GM19452 (cell line): ENCODE measurements at regions not wholly inside any gene's neighbourhood (a gene's known extent, or its start where the extent isn't known, plus 50 kb on each side); places are given as distances from the start of the nearest gene placed in this dataset.
"Not testable (repeated sequence)": the region's sequence is repeated elsewhere in the genome, so short reads cannot be mapped to it uniquely, and the experiment has no call there.

Source experiments
- ATAC-seq: cut with Tn5 transposase; IDR thresholded peaks from one replicate; pipeline ENCODE4 v1.9.1; 2021; ENCODE audit not compliant: unreplicated experiment

- no peak for ATAC-seq
Observed at GRCh38 chrX:46034868-46035267, 510.4 kb downstream of the ZNF674 start.

GRCh38 chrX:46029777-46030176 is 515.4 kb downstream of the ZNF674 start:
- no peak for ATAC-seq

GRCh38 chrX:46016296-46016695 is 528.9 kb downstream of the ZNF674 start:
- ATAC-seq, result no peak

GRCh38 chrX:46015653-46016052 is 529.6 kb downstream of the ZNF674 start:
- ATAC-seq, result no peak

- ATAC-seq, result no peak
Observed at GRCh38 chrX:45992402-45993123, 552.7 kb downstream of the ZNF674 start.

GRCh38 chrX:45986971-45987370 is 558.2 kb downstream of the ZNF674 start:
- ATAC-seq, result no peak

- ATAC-seq, result no peak
Observed at GRCh38 chrX:45986081-45986480, 559.1 kb downstream of the ZNF674 start.

GRCh38 chrX:45982958-45983727 is 562.1 kb downstream of the ZNF674 start:
- ATAC-seq, result not testable (repeated sequence)

- no peak for ATAC-seq
Observed at GRCh38 chrX:45980726-45981125, 564.5 kb downstream of the ZNF674 start.

GRCh38 chrX:45975633-45976032 is 569.6 kb downstream of the ZNF674 start:
- ATAC-seq, result no peak

- no peak for ATAC-seq
Observed at GRCh38 chrX:45972636-45973035, 572.6 kb downstream of the ZNF674 start.

- ATAC-seq, result no peak
Observed at GRCh38 chrX:45959567-45959966, 585.7 kb downstream of the ZNF674 start.

- ATAC-seq, result no peak
Observed at GRCh38 chrX:45956191-45956870, 588.9 kb downstream of the ZNF674 start.

GRCh38 chrX:45955661-45956060 is 589.6 kb downstream of the ZNF674 start:
- no peak for ATAC-seq

- ATAC-seq, result no peak
Observed at GRCh38 chrX:45954026-45954425, 591.2 kb downstream of the ZNF674 start.

- ATAC-seq, result no peak
Observed at GRCh38 chrX:45952030-45952429, 593.2 kb downstream of the ZNF674 start.

- no peak for ATAC-seq
Observed at GRCh38 chrX:45935408-45935807, 609.8 kb downstream of the ZNF674 start.

GRCh38 chrX:45912316-45912715 is 632.9 kb downstream of the ZNF674 start:
- no peak for ATAC-seq

- ATAC-seq, result no peak
Observed at GRCh38 chrX:45907786-45908185, 637.4 kb downstream of the ZNF674 start.

- no peak for ATAC-seq
Observed at GRCh38 chrX:45903781-45904201, 641.4 kb downstream of the ZNF674 start.

GRCh38 chrX:45900766-45901615 is 644.2 kb downstream of the ZNF674 start:
- ATAC-seq, result no peak
